Motor neuron (in vitro differentiated cells): ENCODE measurements at regions not wholly inside any gene's neighbourhood (a gene's known extent, or its start where the extent isn't known, plus 50 kb on each side); places are given as distances from the start of the nearest gene placed in this dataset.
"Not testable (repeated sequence)": the region's sequence is repeated elsewhere in the genome, so short reads cannot be mapped to it uniquely, and the experiment has no call there.

Source experiments
- ATAC-seq, 8 experiments: fragments of 200-7000 bp; cut with Tn5 transposase; replicated peaks in 6 of 8; 2 replicates each; pipeline ENCODE4 v1.8.0; 2021; ENCODE audit warnings: mild to moderate bottlenecking in 8 of 8, moderate library complexity in 8 of 8
- H3K27ac ChIP-seq, 2 donors: fragments of 250-450 bp; sonication (Bioruptor Pico); 2 replicates each; pipeline ENCODE4 v1.9.0; 2021; ENCODE audit warnings: antibody characterized with exemption in 2 of 2, mild to moderate bottlenecking in 2 of 2, moderate library complexity in 1 of 2
- H3K4me1 ChIP-seq, 2 donors: fragments of 250-450 bp; sonication (Bioruptor Pico); replicated peaks in 1 of 2; 2 replicates each; pipeline ENCODE4 v1.6.1; 2021; ENCODE audit warnings: antibody characterized with exemption in 2 of 2, mild to moderate bottlenecking in 2 of 2, moderate library complexity in 1 of 2
- H3K4me3 ChIP-seq, 5 donors: fragments of 250-450 bp; sonication (Bioruptor Pico); 2 replicates each; pipeline ENCODE4 v1.9.0; 2021; ENCODE audit warnings: antibody characterized with exemption in 5 of 5, mild to moderate bottlenecking in 5 of 5, moderate library complexity in 4 of 5
- WGBS, 10 experiments: fragments of 450-650 bp; shearing (Covaris generic); methylation state at CpG; one replicate each; pipeline ENCODE4 v1.0.0; 2022; 5-methylcytosine and 5-hydroxymethylcytosine counted together
- in situ Hi-C, 9 experiments: fragments of 400-800 bp; cut with MboI; loops; one replicate each; pipeline ENCODE4 v1.15.0; 2021; ENCODE audit warnings: low sequenced_read_pairs in 9 of 9, low pct_unique_long_range_greater_than_20kb in 2 of 9; ENCODE audit not compliant: unreplicated experiment in 9 of 9

DNA sequence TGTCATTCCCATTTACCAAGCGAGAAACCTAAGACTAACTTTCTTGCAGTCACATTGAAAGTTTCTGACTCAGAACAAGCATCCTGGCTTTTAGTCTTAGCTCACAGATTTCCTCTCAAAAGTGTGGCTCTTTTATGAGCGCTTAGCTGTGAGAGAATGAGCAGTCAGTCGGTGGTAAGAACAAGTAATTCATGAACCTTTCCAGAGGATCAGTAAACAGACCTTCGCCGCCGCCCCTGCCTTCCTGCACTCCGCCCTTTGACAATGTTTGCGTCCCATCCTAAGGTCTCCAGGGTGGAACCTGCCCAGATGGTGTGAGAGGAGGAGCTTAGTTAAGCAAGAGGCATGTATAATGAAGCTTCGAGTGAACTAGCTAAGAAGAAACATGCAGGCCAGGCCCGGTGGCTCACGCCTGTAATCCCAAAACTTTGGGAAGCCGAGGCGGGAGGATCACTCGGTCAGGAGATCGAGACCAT lies 142.4 kb downstream of the GLUL start:
- Histone ChIP-seq H3K4me3 (no peak overlapping the region), H3K27ac (no peak overlapping the region), H3K4me1 (no peaks in the 10 kb centered on the region)
- peak in 3 of 8 experiments; percentile 15 to 99 (median 87) for ATAC-seq
- 52 to 100% (median 78%) methylated on average over 1 to 15 of the region's 15 CpGs for WGBS, 10 experiments
- in situ Hi-C loops, result no loop called here

DNA sequence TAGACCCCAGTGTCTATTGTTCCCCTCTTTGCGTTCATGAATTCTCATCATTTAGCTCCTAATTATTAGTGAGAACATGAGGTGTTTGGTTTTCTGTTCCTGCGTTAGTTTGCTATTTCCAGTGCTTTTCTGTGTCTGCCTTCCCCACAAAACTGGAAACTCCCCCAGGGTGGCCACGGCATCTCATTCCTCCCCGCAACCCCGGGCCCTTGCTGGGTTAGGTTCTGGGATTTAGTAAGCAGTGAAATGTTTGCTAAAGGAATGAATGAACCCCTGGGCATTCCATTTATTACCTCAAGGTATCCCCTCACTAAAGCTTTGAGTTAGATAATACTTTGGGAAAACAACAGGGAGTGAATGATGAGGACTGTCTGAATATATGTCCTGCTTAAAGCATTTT lies 142.9 kb downstream of the GLUL start:
- H3K27ac ChIP-seq, result no peak overlapping the region
- ATAC-seq, result no peak
- in situ Hi-C loops, result no loop called here
- 50 to 100% (median 83%) methylated on average over 2 to 5 of the region's 5 CpGs; no CpG with 5 or more reads in 1 of the 10 experiments for WGBS, 10 experiments
- H3K4me3 ChIP-seq, result no peak overlapping the region
- no peaks in the 10 kb centered on the region for H3K4me1 ChIP-seq

DNA sequence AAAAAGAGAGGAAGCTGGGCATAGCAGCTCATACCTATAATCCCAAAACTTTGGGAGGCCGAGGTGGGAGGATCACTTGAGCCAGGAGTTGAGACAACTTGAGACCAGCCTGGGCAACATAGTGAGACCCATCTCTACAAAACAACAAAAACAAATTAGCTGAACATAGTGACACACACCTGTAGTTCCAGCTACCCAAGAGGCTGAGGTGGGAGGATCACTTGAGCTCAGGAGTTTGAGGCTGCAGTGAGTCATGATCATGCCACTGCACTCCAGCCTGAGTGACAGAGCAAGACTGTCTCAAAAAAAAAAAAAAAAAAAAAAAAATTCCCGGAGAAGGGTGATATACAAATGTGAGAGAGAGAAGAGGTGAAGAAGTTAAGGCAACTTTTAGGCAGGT lies 143.8 kb downstream of the GLUL start:
- 22 to 86% (median 71%) methylated on average over 1 to 2 of the region's 2 CpGs; no CpG with 5 or more reads in 1 of the 10 experiments for WGBS, 10 experiments
- ATAC-seq, in situ Hi-C loops, H3K4me3 ChIP-seq, H3K27ac ChIP-seq, H3K4me1 ChIP-seq: not testable (repeated sequence)

DNA sequence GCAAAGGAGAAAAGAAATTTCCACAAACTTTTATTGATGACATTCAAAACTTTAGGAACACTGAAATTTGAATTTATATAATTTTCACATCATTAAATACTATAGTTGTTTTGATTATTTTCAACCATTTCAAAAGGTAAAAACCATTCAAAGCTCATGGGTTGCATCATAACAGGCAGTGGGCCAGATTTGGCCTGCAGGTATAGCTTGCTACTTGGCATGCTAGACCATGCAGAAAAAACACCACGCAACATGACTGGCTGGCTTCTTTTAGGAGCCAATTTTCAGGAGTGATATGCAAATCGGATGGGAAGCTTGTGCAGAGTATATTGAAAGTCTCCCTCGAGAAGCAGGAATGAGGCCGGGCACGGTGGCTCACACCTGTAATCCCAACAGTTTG lies 144.8 kb downstream of the GLUL start:
- 54 to 100% (median 79%) methylated on average over 1 to 5 of the region's 5 CpGs; no CpG with 5 or more reads in 3 of the 10 experiments for WGBS, 10 experiments
- Histone ChIP-seq H3K4me1 (no peaks in the 10 kb centered on the region), H3K4me3 (no peak overlapping the region), H3K27ac (no peak overlapping the region)
- ATAC-seq, result no peak
- in situ Hi-C loops, result no loop called here

DNA sequence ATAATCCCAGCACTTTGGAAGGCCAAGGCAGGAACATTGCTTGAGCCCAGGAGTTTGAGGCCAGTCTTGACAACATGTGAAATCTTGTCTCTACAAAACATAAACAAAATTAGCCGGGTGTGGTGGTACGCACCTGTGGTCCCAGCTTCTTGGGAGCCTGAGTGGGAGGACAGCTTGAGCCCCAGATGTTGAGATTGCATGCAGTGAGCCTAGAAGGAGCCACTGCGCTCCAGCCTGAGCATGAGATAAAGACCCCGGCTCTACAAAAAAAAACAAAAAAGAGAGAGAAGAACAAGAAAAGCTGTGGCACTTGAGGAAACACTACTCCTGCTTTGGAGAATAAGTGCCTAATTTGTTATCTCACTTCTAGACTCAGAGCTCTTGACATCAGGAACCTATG lies 146.6 kb downstream of the GLUL start:
- no peak for ATAC-seq
- Histone ChIP-seq H3K4me3 (no peak overlapping the region), H3K4me1 (no peaks in the 10 kb centered on the region), H3K27ac (no peak overlapping the region)
- in situ Hi-C loops, result no loop called here
- WGBS, 10 experiments, result 90 to 100% (median 100%) methylated on average over 1 to 4 of the region's 4 CpGs; no CpG with 5 or more reads in 3 of the 10 experiments

DNA sequence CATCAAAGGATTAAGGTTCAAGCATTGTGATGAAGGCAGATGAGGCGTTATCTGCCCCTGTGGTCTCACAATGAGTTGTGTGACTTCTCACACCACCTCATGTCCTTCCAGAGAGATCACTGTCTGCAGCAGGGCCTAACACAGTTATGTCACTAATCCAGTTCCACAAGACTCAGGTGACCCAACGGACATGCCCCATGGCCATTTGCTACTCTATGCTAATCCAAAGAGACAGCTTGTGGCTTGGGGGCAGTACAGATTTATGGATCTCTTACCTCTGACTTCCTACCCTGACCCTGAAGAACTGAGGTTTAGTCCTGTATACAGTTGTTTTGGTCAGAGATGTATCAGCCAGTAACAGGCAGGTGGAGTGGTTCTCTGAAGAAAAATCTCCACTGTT lies 147.1 kb downstream of the GLUL start:
- Histone ChIP-seq H3K4me1 (no peaks in the 10 kb centered on the region), H3K27ac (no peak overlapping the region), H3K4me3 (no peak overlapping the region)
- no peak for ATAC-seq
- 18 to 100% (median 94%) methylated on average over 1 to 2 of the region's 2 CpGs; no CpG with 5 or more reads in 3 of the 10 experiments for WGBS, 10 experiments
- in situ Hi-C loops, result no loop called here

DNA sequence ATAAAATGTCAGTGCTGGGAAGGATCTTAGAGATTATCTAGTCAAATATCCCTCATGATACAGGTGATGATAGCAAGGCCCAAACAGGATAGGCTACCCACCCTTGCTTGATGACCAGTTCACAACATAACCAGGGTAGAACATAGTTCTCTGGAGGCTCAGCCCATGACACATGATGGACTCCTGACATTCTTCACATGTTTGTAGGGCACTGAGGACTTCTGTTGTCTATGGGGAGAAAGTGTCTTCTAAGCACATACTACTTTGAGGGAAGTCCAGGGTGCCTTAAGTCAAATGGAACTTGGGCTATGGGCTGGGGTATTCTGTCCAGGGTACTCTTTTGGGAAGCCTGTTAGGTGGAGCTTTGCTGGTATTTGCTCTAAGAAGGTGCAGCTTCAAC lies 148.9 kb downstream of the GLUL start:
- no peak overlapping the region for H3K4me3 ChIP-seq
- no peaks in the 10 kb centered on the region for H3K4me1 ChIP-seq
- ATAC-seq, result no peak
- in situ Hi-C loops, result no loop called here
- H3K27ac ChIP-seq, result no peak overlapping the region

DNA sequence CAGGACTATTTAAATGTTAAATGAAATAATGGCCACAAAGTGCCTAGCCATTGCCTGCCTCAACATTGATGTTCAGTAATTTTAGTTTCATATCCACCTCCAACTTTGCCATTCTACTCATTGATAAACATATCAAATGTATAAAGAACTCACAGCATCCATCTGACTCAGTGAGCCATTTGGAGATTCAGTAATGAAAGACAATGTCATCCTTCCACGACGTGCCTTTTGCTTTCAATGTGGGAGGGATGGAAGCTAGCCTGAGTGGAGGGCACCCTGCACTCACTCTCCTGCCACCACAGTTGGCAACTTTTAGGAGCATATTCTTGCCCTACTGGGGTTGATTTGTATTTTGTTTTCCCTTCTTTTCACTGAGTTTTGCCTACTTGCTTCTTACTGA lies 151.5 kb downstream of the GLUL start:
- 63 to 87% (median 73%) methylated on average over 2 of the region's 2 CpGs; no CpG with 5 or more reads in 5 of the 10 experiments for WGBS, 10 experiments
- no peak for ATAC-seq
- in situ Hi-C loops, result no loop called here
- Histone ChIP-seq H3K4me1 (peaks cover 0 to 7% of the 10 kb centered on the region in 2 donors), H3K4me3 (no peak overlapping the region), H3K27ac (no peak overlapping the region)

DNA sequence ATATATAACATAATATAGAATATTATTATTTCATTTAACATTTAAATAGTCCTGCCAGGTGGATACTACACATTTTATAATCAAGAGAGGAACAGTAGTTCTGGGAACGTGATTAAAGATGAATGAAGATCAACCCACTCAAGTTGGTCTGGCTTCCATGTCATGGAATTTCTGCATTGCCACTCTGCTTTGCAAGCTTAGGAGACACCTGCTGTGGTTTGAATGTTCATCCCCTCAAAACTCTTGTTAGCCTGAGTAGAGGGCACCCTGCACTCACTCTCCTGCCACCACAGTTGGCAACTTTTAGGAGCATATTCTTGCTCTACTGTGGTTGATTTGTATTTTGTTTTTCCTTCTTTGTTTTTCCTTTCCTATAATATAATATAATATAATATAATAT lies 153.2 kb downstream of the GLUL start:
- no peak for ATAC-seq
- in situ Hi-C loops, result no loop called here
- Histone ChIP-seq H3K4me3 (no peak overlapping the region), H3K27ac (no peak overlapping the region), H3K4me1 (peaks cover 0 to 7% of the 10 kb centered on the region in 2 donors)
- 67 to 100% (median 100%) methylated on average over 1 of the region's 1 CpG; no CpG with 5 or more reads in 5 of the 10 experiments for WGBS, 10 experiments

DNA sequence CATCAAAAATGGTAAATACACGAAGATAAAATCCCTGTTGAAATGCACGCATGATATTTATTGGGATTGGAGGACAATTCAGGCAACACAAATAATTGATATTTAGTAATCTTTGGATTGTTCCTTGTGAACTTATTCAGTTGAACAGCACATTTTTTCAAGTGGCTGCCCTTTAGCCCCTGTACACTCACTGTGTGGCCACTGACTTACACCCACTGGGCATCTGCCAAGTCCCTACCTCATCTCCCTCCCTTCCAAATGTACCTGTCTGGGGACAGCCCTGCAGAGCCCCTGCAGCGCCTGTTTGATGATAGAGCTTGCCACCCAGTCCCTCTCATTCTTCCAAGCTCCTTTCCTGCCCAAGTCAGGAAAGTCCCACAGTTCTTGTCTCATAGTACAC lies 154.3 kb downstream of the GLUL start:
- H3K27ac ChIP-seq, result no peak overlapping the region
- H3K4me3 ChIP-seq, result no peak overlapping the region

DNA sequence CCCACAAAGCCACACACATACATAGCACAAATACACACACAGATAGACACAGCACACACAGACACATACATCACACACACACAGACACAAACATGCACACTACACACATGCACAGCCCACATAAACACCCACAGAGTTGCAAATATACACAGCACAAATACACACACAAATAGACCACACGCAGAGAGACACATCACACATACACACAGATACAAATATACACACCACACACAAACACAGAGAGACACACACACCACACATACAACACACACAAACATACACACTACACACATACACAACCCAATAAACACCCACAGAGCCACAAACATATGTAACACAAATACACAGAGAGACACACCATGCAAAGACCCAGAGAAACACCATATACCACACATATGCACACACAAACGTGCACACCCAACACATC lies 154.9 kb downstream of the GLUL start:
- in situ Hi-C loops, result no loop called here
- no peak for ATAC-seq
- Histone ChIP-seq H3K27ac (peak overlapping the region in 1 of 2 donors; percentile 47), H3K4me1 (peaks cover 0 to 7% of the 10 kb centered on the region in 2 donors), H3K4me3 (no peak overlapping the region)
- WGBS, 10 experiments, result 70 to 100% (median 100%) methylated on average over 1 to 2 of the region's 2 CpGs; no CpG with 5 or more reads in 5 of the 10 experiments

More for the DNA sequence above, 154.3 kb downstream of the GLUL start:
- WGBS, 10 experiments, result 40 to 100% (median 79%) methylated on average over 1 to 3 of the region's 3 CpGs; no CpG with 5 or more reads in 3 of the 10 experiments
- in situ Hi-C loops, result no loop called here
- peaks cover 0 to 7% of the 10 kb centered on the region in 2 donors for H3K4me1 ChIP-seq
- no peak for ATAC-seq

DNA sequence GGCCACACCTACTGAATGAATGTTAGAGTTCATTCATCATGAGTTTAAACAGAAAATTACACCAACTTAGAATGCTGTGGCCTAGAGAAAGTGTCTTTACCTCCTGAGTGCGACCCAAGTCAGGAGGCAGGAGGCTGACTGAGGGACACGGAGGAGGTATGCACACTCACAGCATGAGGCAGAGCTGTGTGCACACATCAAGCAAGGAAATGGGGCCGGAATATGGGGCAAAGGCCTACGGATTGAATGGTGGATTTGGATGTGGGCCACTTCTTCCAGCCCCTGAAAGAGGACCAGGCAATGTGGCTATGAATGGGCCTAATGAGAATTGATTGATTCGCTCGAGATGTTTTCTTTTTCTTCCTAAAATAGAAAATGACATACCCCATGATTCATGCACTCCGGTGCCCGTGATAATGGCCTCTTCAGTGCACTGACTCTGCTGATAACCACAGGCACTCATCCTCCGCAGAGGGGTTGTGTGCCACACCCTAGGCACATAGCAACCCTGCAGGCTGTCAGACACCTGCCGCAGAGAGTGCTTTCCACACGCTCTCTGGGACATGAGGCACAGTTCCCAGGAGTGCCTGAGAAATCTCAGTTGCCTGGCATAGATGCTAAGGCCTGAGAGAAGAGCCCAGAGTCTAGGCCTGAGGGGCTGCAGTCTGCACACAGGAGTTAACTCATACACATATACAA lies 155.5 kb downstream of the GLUL start:
- no peak overlapping the region for H3K4me3 ChIP-seq
- 38 to 81% (median 63%) methylated on average over 1 to 11 of the region's 11 CpGs; no CpG with 5 or more reads in 4 of the 10 experiments for WGBS, 10 experiments
- H3K4me1 ChIP-seq, result peaks cover 0 to 7% of the 10 kb centered on the region in 2 donors
- peak; percentile 27 to 98 (median 98) for ATAC-seq
- in situ Hi-C loops, result no loop called here
- H3K27ac ChIP-seq, result peak overlapping the region in 1 of 2 donors; percentile 47

DNA sequence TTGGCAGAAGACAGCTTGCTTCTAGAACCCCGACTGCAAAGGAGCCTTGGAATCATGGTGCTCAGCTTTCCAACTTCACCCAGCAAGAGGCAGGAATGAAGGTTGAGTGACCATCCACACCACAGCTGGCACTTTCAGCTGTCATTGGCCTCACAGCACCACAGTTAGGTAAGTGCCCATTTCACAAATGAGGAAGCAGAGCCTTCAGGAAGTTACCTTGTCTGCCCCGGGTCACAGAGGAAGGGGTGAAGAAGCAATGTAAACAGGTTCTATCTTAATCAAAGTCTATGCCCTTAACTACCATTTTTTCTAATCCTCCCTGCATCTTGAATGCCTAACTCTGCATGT lies 156.0 kb downstream of the GLUL start:
- peaks cover 0 to 7% of the 10 kb centered on the region in 2 donors for H3K4me1 ChIP-seq
- no peak overlapping the region for H3K27ac ChIP-seq
- 55 to 100% (median 75%) methylated on average over 1 to 2 of the region's 2 CpGs; no CpG with 5 or more reads in 5 of the 10 experiments for WGBS, 10 experiments
- in situ Hi-C loops, result no loop called here
- no peak overlapping the region for H3K4me3 ChIP-seq
- ATAC-seq, result peak in 1 of 8 experiments; percentile 13
